GM12891 (cell line): ENCODE measurements at regions not wholly inside any gene's neighbourhood (a gene's known extent, or its start where the extent isn't known, plus 50 kb on each side); places are given as distances from the start of the nearest gene placed in this dataset.

Source experiments
- POLR2A ChIP-seq: IDR thresholded peaks from 2 replicates; pipeline ENCODE4 v1.6.1; 2011; ENCODE audit warnings: low read depth, low read length, control low read depth
- POLR2AphosphoS5 ChIP-seq: IDR thresholded peaks from 2 replicates; pipeline ENCODE4 v1.6.1; 2011; ENCODE audit warnings: low read depth, low read length, control low read depth
- TAF1 ChIP-seq: IDR thresholded peaks from 2 replicates; pipeline ENCODE4 v1.6.1; 2011; ENCODE audit warnings: low read depth, low read length, control low read depth

DNA sequence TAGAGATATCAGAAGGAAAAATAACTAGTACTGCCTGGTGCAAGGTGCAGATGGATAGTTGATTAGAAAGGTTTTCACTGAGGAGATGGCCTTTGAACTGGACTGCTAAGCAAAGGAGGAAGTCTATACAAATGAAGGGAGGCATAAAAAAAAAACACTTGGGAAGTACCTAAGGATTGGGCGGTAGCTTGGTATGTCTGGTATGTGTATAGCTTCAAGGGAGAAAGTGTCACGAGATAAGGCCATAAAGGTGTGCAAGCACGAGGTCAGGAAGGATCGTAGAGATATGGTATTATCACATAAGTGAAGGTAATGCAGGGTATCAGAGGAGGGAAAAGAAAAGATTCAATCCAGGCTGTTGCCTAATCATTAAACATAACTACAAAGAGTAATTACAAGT lies 517.2 kb upstream of the TSPY4 start:
- TF ChIP-seq POLR2A: no peak
- no peak for TF ChIP-seq POLR2AphosphoS5
- TF ChIP-seq TAF1: no peak
